ENCODE measurements at regions not wholly inside any gene's neighbourhood (a gene's known extent, or its start where the extent isn't known, plus 50 kb on each side); places are given as distances from the start of the nearest gene placed in this dataset.

DNA sequence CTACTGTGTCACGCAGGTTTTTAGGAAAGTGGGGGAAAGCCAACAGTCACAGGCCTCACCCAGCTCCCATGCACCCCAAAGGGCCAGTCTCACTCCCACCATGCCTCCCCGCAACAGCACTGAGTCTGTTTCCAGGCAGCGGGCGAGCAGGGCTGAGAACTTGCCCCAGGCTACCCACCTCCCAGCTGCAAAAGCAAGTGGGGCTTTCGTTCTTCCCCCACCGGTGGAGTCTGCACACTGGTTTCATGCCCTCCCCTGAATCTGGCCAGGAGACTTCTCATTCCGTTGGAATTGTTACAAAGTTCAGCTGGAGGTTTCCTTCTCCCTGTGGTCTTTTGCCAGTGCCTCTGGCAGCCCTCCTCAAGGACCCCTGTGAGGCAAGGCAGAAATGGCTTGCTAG lies 53.6 kb upstream of the KCNJ15 start:
- no peak for ATAC-seq

DNA sequence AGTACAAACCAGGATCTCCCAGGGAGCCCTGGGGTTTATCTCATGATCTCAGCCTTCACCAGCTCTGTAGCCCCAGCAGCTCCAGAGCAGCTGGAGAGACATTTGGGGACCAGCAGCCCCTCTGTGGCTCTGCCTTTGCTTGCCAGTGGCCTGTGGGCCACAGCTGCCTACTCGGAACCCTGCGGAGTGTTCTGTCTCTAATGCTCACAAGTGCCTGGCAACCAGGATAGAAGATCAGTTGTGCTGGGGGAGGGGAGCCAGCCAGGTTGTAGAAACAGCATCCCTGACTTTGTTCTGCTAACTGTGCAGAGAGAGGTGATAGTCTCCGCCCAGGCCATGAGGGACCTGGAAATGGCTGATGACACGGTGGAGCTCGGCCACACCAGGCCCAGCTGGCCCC lies 50.9 kb upstream of the KCNJ15 start:
- ATAC-seq, result no peak

DNA sequence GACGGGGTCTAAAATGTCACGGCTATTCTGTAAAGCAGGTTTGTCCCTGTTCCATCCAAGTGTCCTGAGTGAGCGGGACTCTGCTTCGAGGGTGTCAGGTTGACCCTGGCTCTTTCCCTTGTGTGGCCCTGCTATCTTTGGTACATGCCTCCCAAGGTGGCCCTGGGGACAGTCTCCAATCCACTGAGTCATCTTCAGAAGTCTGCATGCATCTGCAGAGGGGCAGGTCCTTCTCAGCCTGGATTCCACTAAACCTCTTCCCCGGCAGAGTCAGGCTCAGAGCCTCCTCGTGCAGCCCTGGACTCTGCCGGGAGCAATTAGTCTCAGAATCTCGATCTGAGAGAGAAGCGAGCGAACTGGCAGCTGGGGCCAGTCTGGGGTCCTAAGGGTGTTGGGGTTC lies 50.1 kb upstream of the KCNJ15 start:
- ATAC-seq, result no peak

All from activated CD4-positive, CD25-positive, alpha-beta regulatory T cell treated with anti-CD3 and anti-CD28 coated beads, Interleukin-2, amount 50 U/mL, for 24 hours (primary cell).